Lung (tissue), 11 donors: ENCODE measurements at regions not wholly inside any gene's neighbourhood (a gene's known extent, or its start where the extent isn't known, plus 50 kb on each side); places are given as distances from the start of the nearest gene placed in this dataset.

Experiments
- ATAC-seq: fragments of 200-7000 bp; cut with Tn5 transposase; one replicate; pipeline ENCODE4 v1.9.1; 2020; ENCODE audit warnings: moderate number of reproducible peaks; ENCODE audit not compliant: insufficient read depth, low FRiP score
- DNase-seq, 3 donors: peaks; one replicate each; pipeline ENCODE4 v3.0.0-alpha.2; 2013 to 2017
- H3K27ac ChIP-seq, 2 donors: one replicate each; pipeline ENCODE4 v1.5.1; 2013; ENCODE audit warnings: mild to moderate bottlenecking in 2 of 2, moderate library complexity in 2 of 2, control low read depth in 1 of 2, inconsistent platforms in 1 of 2, low read depth in 1 of 2, low read length in 1 of 2
- H3K27me3 ChIP-seq, 3 donors: one replicate each; pipeline ENCODE4 v1.5.1; 2013; ENCODE audit warnings: low read length in 2 of 3; ENCODE audit not compliant: control insufficient read depth in 3 of 3, insufficient read depth in 3 of 3
- H3K36me3 ChIP-seq, 4 donors: one replicate each; pipeline ENCODE4 v1.5.1; 2013; ENCODE audit warnings: low read length in 4 of 4, mild to moderate bottlenecking in 1 of 4, moderate library complexity in 1 of 4; ENCODE audit not compliant: control insufficient read depth in 4 of 4, insufficient read depth in 4 of 4
- H3K4me1 ChIP-seq, 5 donors: one replicate each; pipeline ENCODE4 v1.5.1; 2013; ENCODE audit warnings: low read length in 5 of 5, mild to moderate bottlenecking in 2 of 5, moderate library complexity in 1 of 5; ENCODE audit not compliant: control insufficient read depth in 5 of 5, insufficient read depth in 5 of 5
- H3K4me3 ChIP-seq: one replicate; pipeline ENCODE4 v1.5.1; 2013; ENCODE audit warnings: mild to moderate bottlenecking, control low read depth, moderate library complexity
- H3K9ac ChIP-seq, 2 donors: one replicate each; pipeline ENCODE4 v1.5.1; 2013; ENCODE audit warnings: low read length in 2 of 2, control low read depth in 1 of 2; ENCODE audit not compliant: insufficient read depth in 1 of 2
- H3K9me3 ChIP-seq, 4 donors: one replicate each; pipeline ENCODE4 v1.5.1; 2013; ENCODE audit warnings: low read length in 3 of 4, mild to moderate bottlenecking in 1 of 4, moderate library complexity in 1 of 4; ENCODE audit not compliant: control insufficient read depth in 4 of 4, insufficient read depth in 3 of 4
- WGBS, 2 donors: extraction: QIAGEN DNeasy Blood & Tissue Kit; methylation state at CpG; one replicate each; pipeline ENCODE4 v1.1.7; 2013; 5-methylcytosine and 5-hydroxymethylcytosine counted together
- TF ChIP-seq, protein P1 (sequence below): IDR thresholded peaks from 2 replicates; pipeline ENCODE4 v1.5.1; 2012; ENCODE audit warnings: mild to moderate bottlenecking; ENCODE audit errors: control extremely low read depth, extremely low read depth
- donor health status: control.
- donor health status: control.
- donor health status: Bipolar disorder and iron deficiency.
- donor health status: healthy.
- donor health status: DM: yes; HTN: yes; CAD: no.

DNA sequence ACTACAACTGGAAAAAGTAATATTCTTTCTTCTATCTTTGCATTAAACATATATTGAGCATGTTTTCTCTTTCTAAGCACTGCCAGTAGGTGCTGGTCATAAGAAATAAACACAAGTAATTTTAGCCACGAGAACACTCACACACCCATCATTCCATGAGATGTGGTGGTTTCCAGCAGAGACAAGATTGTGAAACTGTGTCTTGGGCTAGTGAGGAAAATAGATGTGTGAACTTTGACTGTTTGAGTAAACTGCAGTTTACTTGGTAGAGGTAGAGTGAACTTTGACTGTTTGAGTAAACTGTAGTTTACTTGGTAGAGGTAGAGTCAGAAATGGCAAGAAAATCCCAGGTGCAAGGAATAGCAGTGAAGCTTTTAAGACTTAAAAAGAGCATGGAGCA lies 300.9 kb upstream of the HS3ST1 start:
- H3K4me3 ChIP-seq, result no peak overlapping the region
- no peak for ATAC-seq
- no peaks in the 10 kb centered on the region for H3K27me3 ChIP-seq
- TF ChIP-seq, protein P1, sequence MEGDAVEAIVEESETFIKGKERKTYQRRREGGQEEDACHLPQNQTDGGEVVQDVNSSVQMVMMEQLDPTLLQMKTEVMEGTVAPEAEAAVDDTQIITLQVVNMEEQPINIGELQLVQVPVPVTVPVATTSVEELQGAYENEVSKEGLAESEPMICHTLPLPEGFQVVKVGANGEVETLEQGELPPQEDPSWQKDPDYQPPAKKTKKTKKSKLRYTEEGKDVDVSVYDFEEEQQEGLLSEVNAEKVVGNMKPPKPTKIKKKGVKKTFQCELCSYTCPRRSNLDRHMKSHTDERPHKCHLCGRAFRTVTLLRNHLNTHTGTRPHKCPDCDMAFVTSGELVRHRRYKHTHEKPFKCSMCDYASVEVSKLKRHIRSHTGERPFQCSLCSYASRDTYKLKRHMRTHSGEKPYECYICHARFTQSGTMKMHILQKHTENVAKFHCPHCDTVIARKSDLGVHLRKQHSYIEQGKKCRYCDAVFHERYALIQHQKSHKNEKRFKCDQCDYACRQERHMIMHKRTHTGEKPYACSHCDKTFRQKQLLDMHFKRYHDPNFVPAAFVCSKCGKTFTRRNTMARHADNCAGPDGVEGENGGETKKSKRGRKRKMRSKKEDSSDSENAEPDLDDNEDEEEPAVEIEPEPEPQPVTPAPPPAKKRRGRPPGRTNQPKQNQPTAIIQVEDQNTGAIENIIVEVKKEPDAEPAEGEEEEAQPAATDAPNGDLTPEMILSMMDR, result no peak
- H3K27ac ChIP-seq, result no peak overlapping the region
- 66 to 67% methylated on average over 1 of the region's 1 CpG for WGBS, 2 donors
- H3K36me3 ChIP-seq, result no peaks in the 10 kb centered on the region
- DNase-seq, result no peak
- H3K9ac ChIP-seq, result no peak overlapping the region
- H3K9me3 ChIP-seq, result no peaks in the 10 kb centered on the region
- peaks cover 0 to 3% (median 0%) of the 10 kb centered on the region in 5 donors for H3K4me1 ChIP-seq

DNA sequence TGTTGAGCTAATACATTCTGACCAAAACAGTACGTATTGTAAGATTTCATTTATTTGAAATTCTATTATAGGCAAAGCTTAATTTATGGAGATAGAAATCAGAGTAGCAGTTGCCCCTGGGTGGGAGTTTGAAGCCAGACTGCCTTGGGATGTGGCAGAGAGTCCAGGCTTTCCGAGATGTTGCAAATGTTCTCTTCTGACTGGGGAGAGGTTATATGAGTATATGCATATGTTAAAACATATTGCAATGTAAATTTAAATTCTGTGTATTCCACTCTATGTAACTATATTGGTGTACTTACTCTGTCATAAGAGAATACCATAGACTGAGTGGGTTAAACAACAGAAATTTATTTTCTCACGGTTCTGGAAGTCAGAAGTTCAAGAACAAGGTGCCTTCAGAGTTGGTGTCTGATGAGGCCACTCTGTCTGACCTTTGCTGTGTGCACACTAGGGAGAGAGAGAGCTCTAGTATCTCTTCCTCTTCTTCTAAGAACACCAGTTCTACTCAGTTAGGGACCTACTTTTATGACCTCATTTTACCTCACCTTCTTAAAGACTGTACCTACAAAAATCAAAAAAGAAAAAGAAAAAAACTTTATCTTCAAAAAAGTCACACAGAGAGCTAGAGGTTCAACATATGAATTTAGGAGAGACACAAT lies 299.3 kb upstream of the HS3ST1 start:
- Histone ChIP-seq H3K4me1 (peaks cover 0 to 3% (median 0%) of the 10 kb centered on the region in 5 donors), H3K9me3 (no peaks in the 10 kb centered on the region), H3K9ac (no peak overlapping the region), H3K4me3 (no peak overlapping the region), H3K36me3 (no peaks in the 10 kb centered on the region), H3K27me3 (no peaks in the 10 kb centered on the region), H3K27ac (no peak overlapping the region)
- DNase-seq (no peak), ATAC-seq (no peak)
- TF ChIP-seq, protein P1, result no peak
- 84 to 85% methylated on average over 3 of the region's 3 CpGs for WGBS, 2 donors

DNA sequence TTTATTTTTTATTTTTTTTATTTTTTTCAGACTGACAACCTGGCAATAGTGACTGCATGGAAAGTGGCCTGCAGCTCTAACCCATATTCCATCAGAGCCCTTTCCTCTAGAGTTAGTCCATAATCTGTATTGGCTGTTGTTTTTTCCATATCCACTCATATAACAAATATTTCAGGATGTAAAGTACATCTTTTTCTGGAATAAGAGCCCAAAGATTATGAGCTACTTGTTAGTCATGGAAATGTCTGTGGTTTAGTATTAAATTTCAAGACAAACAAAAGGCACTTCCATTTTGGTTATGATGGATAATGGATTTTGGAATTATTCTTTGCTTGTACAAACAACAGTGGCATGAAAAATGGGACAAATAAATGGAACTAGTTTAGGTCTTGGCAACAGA lies 296.0 kb upstream of the HS3ST1 start:
- TF ChIP-seq, protein P1, result no peak
- DNase-seq (no peak), ATAC-seq (no peak)
- Histone ChIP-seq H3K9me3 (no peaks in the 10 kb centered on the region), H3K4me1 (no peaks in the 10 kb centered on the region), H3K27ac (no peak overlapping the region), H3K9ac (no peak overlapping the region), H3K4me3 (no peak overlapping the region), H3K36me3 (no peaks in the 10 kb centered on the region), H3K27me3 (no peaks in the 10 kb centered on the region)

DNA sequence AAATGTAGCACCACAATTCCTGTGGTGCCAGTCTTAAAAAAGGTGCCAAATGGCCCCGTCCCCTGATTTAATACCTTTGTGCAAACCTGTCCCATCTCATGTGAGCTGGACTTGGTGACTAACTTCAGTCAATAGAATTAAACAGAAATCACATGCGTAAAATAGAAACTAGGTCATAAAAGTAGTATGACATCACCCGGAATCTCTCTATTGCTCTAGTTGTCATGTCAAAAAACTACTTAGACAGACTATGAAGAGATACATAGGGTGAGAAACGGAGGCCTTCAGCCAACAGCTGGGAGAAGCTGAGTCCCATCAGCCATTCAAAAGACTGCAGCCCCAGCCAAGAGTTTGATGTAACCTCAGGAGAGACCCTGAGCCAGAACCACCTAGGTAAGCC lies 293.5 kb upstream of the HS3ST1 start:
- H3K27ac ChIP-seq, result no peak overlapping the region
- H3K4me3 ChIP-seq, result no peak overlapping the region
- H3K4me1 ChIP-seq, result no peaks in the 10 kb centered on the region
- 91 to 92% methylated on average over 4 of the region's 4 CpGs for WGBS, 2 donors
- H3K36me3 ChIP-seq, result no peaks in the 10 kb centered on the region
- TF ChIP-seq, protein P1, result no peak
- H3K9ac ChIP-seq, result no peak overlapping the region
- no peaks in the 10 kb centered on the region for H3K9me3 ChIP-seq
- H3K27me3 ChIP-seq, result no peaks in the 10 kb centered on the region
- DNase-seq (no peak), ATAC-seq (no peak)
